ENCODE measurements at regions not wholly inside any gene's neighbourhood (a gene's known extent, or its start where the extent isn't known, plus 50 kb on each side); places are given as distances from the start of the nearest gene placed in this dataset.
A peak's percentile ranks its signal among the peaks of the same experiment; 100 is the strongest.

- no peaks in the 10 kb centered on the region for H3K4me1 Mint-ChIP-seq (ENCODE audit: low read depth)
- H3K9me3 Mint-ChIP-seq = peaks cover 3% of the 10 kb centered on the region; the same call in 1 of the 2 replicates
- no peak overlapping the region for H3K27ac Mint-ChIP-seq
- H3K4me3 Mint-ChIP-seq = no peak overlapping the region
- no peaks in the 10 kb centered on the region for H3K36me3 Mint-ChIP-seq (ENCODE audit: low read depth)
- H3K27me3 Mint-ChIP-seq (ENCODE audit: insufficient read depth) = peaks cover 17% of the 10 kb centered on the region
- TF ChIP-seq CTCF (IDR thresholded peaks at IDR 0.05) = no peak
- no peak for DNase-seq
Measured at GRCh38 chr5:113789769-113790168, 276.3 kb downstream of the YTHDC2 start.

GRCh38 chr5:113792806-113793205, 279.3 kb downstream of the YTHDC2 start:
- Mint-ChIP-seq H3K27me3 (ENCODE audit: insufficient read depth) (peaks cover 13% of the 10 kb centered on the region), H3K36me3 (ENCODE audit: low read depth) (no peaks in the 10 kb centered on the region), H3K4me3 (no peak overlapping the region), H3K4me1 (ENCODE audit: low read depth) (no peaks in the 10 kb centered on the region), H3K27ac (no peak overlapping the region), H3K9me3 (peaks cover 3% of the 10 kb centered on the region; the same call in 1 of the 2 replicates)
- TF ChIP-seq CTCF (IDR thresholded peaks at IDR 0.05) = no peak
- DNase-seq = no peak

GRCh38 chr5:113794981-113795380, 281.5 kb downstream of the YTHDC2 start:
- H3K9me3 Mint-ChIP-seq = peaks cover under 1% of the 10 kb centered on the region; the same call in 1 of the 2 replicates
- no peak for TF ChIP-seq CTCF (IDR thresholded peaks at IDR 0.05)
- no peak for DNase-seq
- H3K27ac Mint-ChIP-seq = no peak overlapping the region
- H3K27me3 Mint-ChIP-seq (ENCODE audit: insufficient read depth) = peaks cover 6% of the 10 kb centered on the region
- H3K4me3 Mint-ChIP-seq = no peak overlapping the region
- no peaks in the 10 kb centered on the region for H3K36me3 Mint-ChIP-seq (ENCODE audit: low read depth)
- H3K4me1 Mint-ChIP-seq (ENCODE audit: low read depth) = no peaks in the 10 kb centered on the region

- no peak overlapping the region for H3K27ac Mint-ChIP-seq
- no peak overlapping the region for H3K4me3 Mint-ChIP-seq
- no peaks in the 10 kb centered on the region for H3K9me3 Mint-ChIP-seq
- H3K4me1 Mint-ChIP-seq (ENCODE audit: low read depth) = peaks cover 17% of the 10 kb centered on the region
- no peak for DNase-seq
- H3K36me3 Mint-ChIP-seq (ENCODE audit: low read depth) = no peaks in the 10 kb centered on the region
- H3K27me3 Mint-ChIP-seq (ENCODE audit: insufficient read depth) = no peaks in the 10 kb centered on the region; the same call in 1 of the 2 replicates
- TF ChIP-seq CTCF (IDR thresholded peaks at IDR 0.05) = no peak
Measured at GRCh38 chr5:113800686-113801085, 287.2 kb downstream of the YTHDC2 start.

- Mint-ChIP-seq H3K27me3 (ENCODE audit: insufficient read depth) (no peaks in the 10 kb centered on the region), H3K4me3 (no peak overlapping the region)
- DNase-seq = peak; percentile 7
Measured at GRCh38 chr5:113804264-113804663, 290.8 kb downstream of the YTHDC2 start.

More at GRCh38 chr5:113804264-113804663, 290.8 kb downstream of the YTHDC2 start:
- H3K4me1 Mint-ChIP-seq (ENCODE audit: low read depth) = peaks cover 49% of the 10 kb centered on the region
- H3K27ac Mint-ChIP-seq = no peak overlapping the region
- no peak for TF ChIP-seq CTCF (IDR thresholded peaks at IDR 0.05)
- H3K9me3 Mint-ChIP-seq = no peaks in the 10 kb centered on the region
- H3K36me3 Mint-ChIP-seq (ENCODE audit: low read depth) = no peaks in the 10 kb centered on the region
